Stimulated activated naive CD8-positive, alpha-beta T cell treated with anti-CD3 and anti-CD28 coated beads, Interleukin-15, Interleukin-2, amounts not matched to agents 100 ng/mL and 50 ng/mL, for 24 hours (primary cell): ENCODE measurements at regions not wholly inside any gene's neighbourhood (a gene's known extent, or its start where the extent isn't known, plus 50 kb on each side); places are given as distances from the start of the nearest gene placed in this dataset.

Experiments used
- H3K27ac Mint-ChIP-seq: one replicate; pipeline ENCODE4 v1.8.0; 2021; ENCODE audit warnings: mild to moderate bottlenecking, mixed read lengths
- H3K27me3 Mint-ChIP-seq: one replicate; pipeline ENCODE4 v1.8.0; 2021; ENCODE audit warnings: mixed read lengths
- H3K36me3 Mint-ChIP-seq: one replicate; pipeline ENCODE4 v1.8.0; 2021; ENCODE audit warnings: low read depth, mixed read lengths
- H3K4me1 Mint-ChIP-seq: one replicate; pipeline ENCODE4 v1.8.0; 2021; ENCODE audit warnings: low read depth, mixed read lengths
- H3K4me3 Mint-ChIP-seq: one replicate; pipeline ENCODE4 v1.8.0; 2021; ENCODE audit warnings: mild to moderate bottlenecking, mixed read lengths
- H3K9me3 Mint-ChIP-seq: one replicate; pipeline ENCODE4 v1.8.0; 2021; ENCODE audit warnings: mixed read lengths

GRCh38 chr2:33763671-33764310 lies 164.7 kb upstream of the FAM98A start:
- Mint-ChIP-seq H3K27ac (no peak overlapping the region), H3K4me3 (no peak overlapping the region), H3K36me3 (no peaks in the 10 kb centered on the region), H3K4me1 (no peaks in the 10 kb centered on the region), H3K27me3 (no peaks in the 10 kb centered on the region), H3K9me3 (peaks cover 4% of the 10 kb centered on the region)

GRCh38 chr2:33762636-33763035 lies 163.5 kb upstream of the FAM98A start:
- no peaks in the 10 kb centered on the region for H3K36me3 Mint-ChIP-seq
- H3K4me3 Mint-ChIP-seq, result no peak overlapping the region
- peaks cover 6% of the 10 kb centered on the region for H3K9me3 Mint-ChIP-seq
- H3K27ac Mint-ChIP-seq, result no peak overlapping the region
- H3K27me3 Mint-ChIP-seq, result no peaks in the 10 kb centered on the region
- H3K4me1 Mint-ChIP-seq, result no peaks in the 10 kb centered on the region

GRCh38 chr2:33746208-33746800 lies 147.2 kb upstream of the FAM98A start:
- Mint-ChIP-seq H3K9me3 (peaks cover under 1% of the 10 kb centered on the region), H3K36me3 (no peaks in the 10 kb centered on the region)

GRCh38 chr2:33735096-33735495 lies 136.0 kb upstream of the FAM98A start:
- Mint-ChIP-seq H3K9me3 (no peaks in the 10 kb centered on the region), H3K4me1 (no peaks in the 10 kb centered on the region), H3K27me3 (no peaks in the 10 kb centered on the region), H3K36me3 (no peaks in the 10 kb centered on the region), H3K4me3 (no peak overlapping the region), H3K27ac (no peak overlapping the region)

More at GRCh38 chr2:33746208-33746800, 147.2 kb upstream of the FAM98A start:
- Mint-ChIP-seq H3K27ac (no peak overlapping the region), H3K4me3 (no peak overlapping the region), H3K27me3 (peaks cover 12% of the 10 kb centered on the region), H3K4me1 (no peaks in the 10 kb centered on the region)

GRCh38 chr2:33730804-33731203 lies 131.7 kb upstream of the FAM98A start:
- no peaks in the 10 kb centered on the region for H3K27me3 Mint-ChIP-seq
- H3K9me3 Mint-ChIP-seq, result peaks cover 4% of the 10 kb centered on the region
- no peaks in the 10 kb centered on the region for H3K36me3 Mint-ChIP-seq
- no peak overlapping the region for H3K27ac Mint-ChIP-seq
- no peaks in the 10 kb centered on the region for H3K4me1 Mint-ChIP-seq
- H3K4me3 Mint-ChIP-seq, result no peak overlapping the region

GRCh38 chr2:33730193-33730592 lies 131.1 kb upstream of the FAM98A start:
- H3K27me3 Mint-ChIP-seq, result no peaks in the 10 kb centered on the region
- H3K27ac Mint-ChIP-seq, result no peak overlapping the region
- no peaks in the 10 kb centered on the region for H3K4me1 Mint-ChIP-seq
- peaks cover 4% of the 10 kb centered on the region for H3K9me3 Mint-ChIP-seq
- no peak overlapping the region for H3K4me3 Mint-ChIP-seq
- H3K36me3 Mint-ChIP-seq, result no peaks in the 10 kb centered on the region

GRCh38 chr2:33729353-33729752 lies 130.3 kb upstream of the FAM98A start:
- Mint-ChIP-seq H3K27ac (no peak overlapping the region), H3K36me3 (no peaks in the 10 kb centered on the region), H3K27me3 (no peaks in the 10 kb centered on the region), H3K4me1 (no peaks in the 10 kb centered on the region), H3K4me3 (no peak overlapping the region), H3K9me3 (peaks cover 4% of the 10 kb centered on the region)

- peaks cover 4% of the 10 kb centered on the region for H3K9me3 Mint-ChIP-seq
- H3K36me3 Mint-ChIP-seq, result no peaks in the 10 kb centered on the region
Observed at GRCh38 chr2:33728106-33728505, 129.0 kb upstream of the FAM98A start.

GRCh38 chr2:33727361-33728032 lies 128.4 kb upstream of the FAM98A start:
- Mint-ChIP-seq H3K4me1 (no peaks in the 10 kb centered on the region), H3K36me3 (no peaks in the 10 kb centered on the region), H3K27ac (no peak overlapping the region), H3K27me3 (peaks cover 3% of the 10 kb centered on the region), H3K9me3 (peaks cover 4% of the 10 kb centered on the region), H3K4me3 (no peak overlapping the region)

More at GRCh38 chr2:33728106-33728505, 129.0 kb upstream of the FAM98A start:
- H3K4me3 Mint-ChIP-seq, result no peak overlapping the region
- H3K27ac Mint-ChIP-seq, result no peak overlapping the region
- H3K27me3 Mint-ChIP-seq, result peaks cover 3% of the 10 kb centered on the region
- H3K4me1 Mint-ChIP-seq, result no peaks in the 10 kb centered on the region

GRCh38 chr2:33726415-33726814 lies 127.3 kb upstream of the FAM98A start:
- H3K27ac Mint-ChIP-seq, result no peak overlapping the region
- H3K27me3 Mint-ChIP-seq, result peaks cover 3% of the 10 kb centered on the region
- H3K9me3 Mint-ChIP-seq, result peaks cover 4% of the 10 kb centered on the region
- no peak overlapping the region for H3K4me3 Mint-ChIP-seq
- H3K4me1 Mint-ChIP-seq, result no peaks in the 10 kb centered on the region
- no peaks in the 10 kb centered on the region for H3K36me3 Mint-ChIP-seq

- no peak overlapping the region for H3K4me3 Mint-ChIP-seq
- peaks cover 4% of the 10 kb centered on the region for H3K9me3 Mint-ChIP-seq
- no peaks in the 10 kb centered on the region for H3K36me3 Mint-ChIP-seq
- peaks cover 3% of the 10 kb centered on the region for H3K27me3 Mint-ChIP-seq
- no peak overlapping the region for H3K27ac Mint-ChIP-seq
- H3K4me1 Mint-ChIP-seq, result no peaks in the 10 kb centered on the region
Observed at GRCh38 chr2:33723329-33723728, 124.2 kb upstream of the FAM98A start.

- Mint-ChIP-seq H3K27me3 (peaks cover 3% of the 10 kb centered on the region), H3K36me3 (no peaks in the 10 kb centered on the region), H3K9me3 (no peaks in the 10 kb centered on the region), H3K27ac (no peak overlapping the region), H3K4me1 (no peaks in the 10 kb centered on the region), H3K4me3 (no peak overlapping the region)
Observed at GRCh38 chr2:33719067-33719466, 120.0 kb upstream of the FAM98A start.

GRCh38 chr2:33712674-33713073 lies 113.6 kb upstream of the FAM98A start:
- H3K4me3 Mint-ChIP-seq, result no peak overlapping the region

GRCh38 chr2:33709951-33710350 lies 110.9 kb upstream of the FAM98A start:
- Mint-ChIP-seq H3K9me3 (no peaks in the 10 kb centered on the region), H3K4me1 (no peaks in the 10 kb centered on the region), H3K4me3 (no peak overlapping the region), H3K27ac (no peak overlapping the region), H3K36me3 (no peaks in the 10 kb centered on the region), H3K27me3 (no peaks in the 10 kb centered on the region)

More at GRCh38 chr2:33712674-33713073, 113.6 kb upstream of the FAM98A start:
- Mint-ChIP-seq H3K9me3 (no peaks in the 10 kb centered on the region), H3K27ac (no peak overlapping the region), H3K4me1 (no peaks in the 10 kb centered on the region), H3K27me3 (no peaks in the 10 kb centered on the region), H3K36me3 (no peaks in the 10 kb centered on the region)

- H3K36me3 Mint-ChIP-seq, result no peaks in the 10 kb centered on the region
Observed at GRCh38 chr2:33707312-33707711, 108.2 kb upstream of the FAM98A start.

More at GRCh38 chr2:33707312-33707711, 108.2 kb upstream of the FAM98A start:
- Mint-ChIP-seq H3K4me1 (no peaks in the 10 kb centered on the region), H3K4me3 (no peak overlapping the region), H3K27me3 (no peaks in the 10 kb centered on the region), H3K9me3 (no peaks in the 10 kb centered on the region), H3K27ac (no peak overlapping the region)
